ENCODE measurements at regions not wholly inside any gene's neighbourhood (a gene's known extent, or its start where the extent isn't known, plus 50 kb on each side); places are given as distances from the start of the nearest gene placed in this dataset.

DNA sequence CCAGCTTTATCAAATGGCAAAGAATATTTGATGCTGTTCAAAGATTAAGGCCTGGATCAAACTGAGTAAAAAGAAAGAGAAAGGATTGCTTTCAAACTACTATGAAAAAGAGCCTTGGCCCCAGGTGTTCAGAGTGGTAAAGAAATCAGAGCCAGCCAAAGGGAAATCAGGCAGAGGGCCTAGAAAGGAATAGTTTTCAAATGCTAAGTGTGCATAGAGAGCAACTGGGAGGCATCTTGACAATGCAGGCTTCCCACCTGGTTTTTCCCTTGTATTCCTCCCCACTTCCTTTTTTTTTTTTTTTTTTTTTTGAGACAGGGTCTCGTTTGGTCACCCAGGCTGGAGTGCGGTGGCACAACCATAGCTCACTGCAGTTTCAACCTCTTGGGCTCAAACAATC lies 340.2 kb upstream of the ADAMTS9 start:
- Histone ChIP-seq H4K20me1 (ENCODE audit: control insufficient read depth, insufficient read depth) (no peaks in the 10 kb centered on the region), H3K4me1 (ENCODE audit: control insufficient read depth, insufficient read depth, low read length) (no peaks in the 10 kb centered on the region), H3K27ac (ENCODE audit: control insufficient read depth, insufficient read depth) (no peak overlapping the region), H2AFZ (ENCODE audit: control insufficient read depth, low read depth, low read length) (no peak overlapping the region), H3K4me2 (ENCODE audit: control insufficient read depth, insufficient read depth) (no peak overlapping the region), H3K27me3 (replicated peaks in 1 of 2; ENCODE audit: control insufficient read depth in 2 of 2, insufficient read depth in 2 of 2, low read length in 1 of 2) (no peaks in the 10 kb centered on the region), H3K4me3 (no peak overlapping the region), H3K79me2 (ENCODE audit: control insufficient read depth, insufficient read depth, low read length) (no peaks in the 10 kb centered on the region), H3K36me3 (ENCODE audit: control insufficient read depth in 2 of 2, insufficient read depth in 2 of 2, low read length in 1 of 2) (no peaks in the 10 kb centered on the region), H3K9ac (ENCODE audit: control insufficient read depth, insufficient read depth, low read length) (no peak overlapping the region), H3K9me3 (replicated peaks; ENCODE audit: control insufficient read depth, insufficient read depth, low read length) (no peaks in the 10 kb centered on the region)
- CTCF ChIA-PET, result interaction anchor here (1.0 to 1.2 kb wide), 2 partner anchors 22 to 305 kb away, joined by 3 to 4 read pairs; no protein-coding TSS in a partner anchor
- in situ Hi-C loops (cut with MboI) (no loop called here), intact Hi-C loops (cut with micrococcal nuclease; ENCODE audit: unreplicated experiment) (no loop called here)
- no CpG with 5 or more reads among the region's 2 CpGs for WGBS (ENCODE audit: insufficient coverage, insufficient replicate concordance, low lambda C conversion rate, missing lambda C conversion rate)
- ATAC-seq (no peak), FAIRE-seq (no peak), DNase-seq (ENCODE audit: low read depth, low spot score) (no peak)
- TF ChIP-seq, protein P1, sequence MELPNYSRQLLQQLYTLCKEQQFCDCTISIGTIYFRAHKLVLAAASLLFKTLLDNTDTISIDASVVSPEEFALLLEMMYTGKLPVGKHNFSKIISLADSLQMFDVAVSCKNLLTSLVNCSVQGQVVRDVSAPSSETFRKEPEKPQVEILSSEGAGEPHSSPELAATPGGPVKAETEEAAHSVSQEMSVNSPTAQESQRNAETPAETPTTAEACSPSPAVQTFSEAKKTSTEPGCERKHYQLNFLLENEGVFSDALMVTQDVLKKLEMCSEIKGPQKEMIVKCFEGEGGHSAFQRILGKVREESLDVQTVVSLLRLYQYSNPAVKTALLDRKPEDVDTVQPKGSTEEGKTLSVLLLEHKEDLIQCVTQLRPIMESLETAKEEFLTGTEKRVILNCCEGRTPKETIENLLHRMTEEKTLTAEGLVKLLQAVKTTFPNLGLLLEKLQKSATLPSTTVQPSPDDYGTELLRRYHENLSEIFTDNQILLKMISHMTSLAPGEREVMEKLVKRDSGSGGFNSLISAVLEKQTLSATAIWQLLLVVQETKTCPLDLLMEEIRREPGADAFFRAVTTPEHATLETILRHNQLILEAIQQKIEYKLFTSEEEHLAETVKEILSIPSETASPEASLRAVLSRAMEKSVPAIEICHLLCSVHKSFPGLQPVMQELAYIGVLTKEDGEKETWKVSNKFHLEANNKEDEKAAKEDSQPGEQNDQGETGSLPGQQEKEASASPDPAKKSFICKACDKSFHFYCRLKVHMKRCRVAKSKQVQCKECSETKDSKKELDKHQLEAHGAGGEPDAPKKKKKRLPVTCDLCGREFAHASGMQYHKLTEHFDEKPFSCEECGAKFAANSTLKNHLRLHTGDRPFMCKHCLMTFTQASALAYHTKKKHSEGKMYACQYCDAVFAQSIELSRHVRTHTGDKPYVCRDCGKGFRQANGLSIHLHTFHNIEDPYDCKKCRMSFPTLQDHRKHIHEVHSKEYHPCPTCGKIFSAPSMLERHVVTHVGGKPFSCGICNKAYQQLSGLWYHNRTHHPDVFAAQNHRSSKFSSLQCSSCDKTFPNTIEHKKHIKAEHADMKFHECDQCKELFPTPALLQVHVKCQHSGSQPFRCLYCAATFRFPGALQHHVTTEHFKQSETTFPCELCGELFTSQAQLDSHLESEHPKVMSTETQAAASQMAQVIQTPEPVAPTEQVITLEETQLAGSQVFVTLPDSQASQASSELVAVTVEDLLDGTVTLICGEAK (IDR thresholded peaks at IDR 0.05; ENCODE audit: borderline replicate concordance), result no peak
- TF ChIP-seq MYB (IDR thresholded peaks at IDR 0.05; ENCODE audit: borderline replicate concordance, low read depth, low read length), result no peak
- no peak for TF ChIP-seq TCF12 (IDR thresholded peaks at IDR 0.05; ENCODE audit: low read depth, low read length)
- no peak for TF ChIP-seq SP1 (IDR thresholded peaks at IDR 0.05; ENCODE audit: low read depth, low read length)
- TF ChIP-seq EGR1 (IDR thresholded peaks at IDR 0.05; ENCODE audit: borderline replicate concordance in 1 of 2, low read depth in 2 of 2, low read length in 2 of 2), result no peak
- TF ChIP-seq ETV6 (conservative IDR thresholded peaks at IDR 0.05 in 1 of 2, IDR thresholded peaks at IDR 0.05 in 1 of 2; ENCODE audit: borderline replicate concordance in 1 of 2, low read depth in 1 of 2), result no peak
- TF ChIP-seq NR2C2 (IDR thresholded peaks at IDR 0.05; ENCODE audit: borderline replicate concordance, control insufficient read depth, insufficient read length, low read depth), result no peak
- TF ChIP-seq IKZF2 (IDR thresholded peaks at IDR 0.05), result no peak
- TF ChIP-seq TCF3 (IDR thresholded peaks at IDR 0.05; ENCODE audit: borderline replicate concordance, insufficient read depth, low read depth, low read length), result no peak
- TF ChIP-seq BCL11A (IDR thresholded peaks at IDR 0.05; ENCODE audit: low read depth, low read length), result no peak
- TF ChIP-seq SUZ12 (IDR thresholded peaks at IDR 0.05; ENCODE audit: unreplicated experiment), result no peak
- no peak for TF ChIP-seq RAD21 (IDR thresholded peaks at IDR 0.05; ENCODE audit: insufficient read depth, low read depth, low read length)
- POLR2A ChIA-PET, result interaction anchor here (0.6 kb wide), 2 partner anchors 11 to 457 kb away, joined by 4 to 7 read pairs; no protein-coding TSS in a partner anchor
- no TSS peak for BruUV-seq (replicated peaks)
- SMC1A ChIA-PET (ENCODE audit: uncharacterized antibody, unreplicated experiment), result no interaction called here
- RAD21 ChIA-PET (ENCODE audit: unreplicated experiment), result interaction anchor here (0.7 kb wide), 1 partner anchor 923 kb away, joined by 4 read pairs; no protein-coding TSS in a partner anchor

All from GM12878 (cell line).